Stimulated activated CD4-positive, alpha-beta T cell treated with anti-CD3 and anti-CD28 coated beads, Interleukin-2, amount 100 ng/mL, for 48 hours (primary cell): ENCODE measurements at regions not wholly inside any gene's neighbourhood (a gene's known extent, or its start where the extent isn't known, plus 50 kb on each side); places are given as distances from the start of the nearest gene placed in this dataset.

ENCODE experiments used
- DNase-seq, 2 donors: peaks; one replicate each; pipeline ENCODE4 v3.0.0-alpha.2; 2020

GRCh38 chr9:109886041-109886440 is 106.0 kb downstream of the PALM2AKAP2 start:
- DNase-seq = no peak

- no peak for DNase-seq
Measured at GRCh38 chr9:109886617-109887016, 106.6 kb downstream of the PALM2AKAP2 start.

- DNase-seq = no peak
Measured at GRCh38 chr9:109887079-109887478, 107.1 kb downstream of the PALM2AKAP2 start.

- DNase-seq = no peak
Measured at GRCh38 chr9:109888695-109889094, 108.7 kb downstream of the PALM2AKAP2 start.

- no peak for DNase-seq
Measured at GRCh38 chr9:109889456-109889855, 109.5 kb downstream of the PALM2AKAP2 start.

GRCh38 chr9:109893241-109893640 is 113.2 kb downstream of the PALM2AKAP2 start:
- DNase-seq = no peak

GRCh38 chr9:109894473-109894872 is 114.5 kb downstream of the PALM2AKAP2 start:
- no peak for DNase-seq

- peak; percentile 43 to 48 for DNase-seq
Measured at GRCh38 chr9:109894921-109895758, 115.1 kb downstream of the PALM2AKAP2 start.

- no peak for DNase-seq
Measured at GRCh38 chr9:109901201-109901600, 121.2 kb downstream of the PALM2AKAP2 start.

GRCh38 chr9:109903515-109904138 is 123.6 kb downstream of the PALM2AKAP2 start:
- DNase-seq = peak; percentile 50

- DNase-seq = no peak
Measured at GRCh38 chr9:109904666-109905065, 124.7 kb downstream of the PALM2AKAP2 start.

GRCh38 chr9:109905472-109905871 is 125.5 kb downstream of the PALM2AKAP2 start:
- DNase-seq = no peak

GRCh38 chr9:109906766-109907382 is 126.9 kb downstream of the PALM2AKAP2 start:
- no peak for DNase-seq

- DNase-seq = no peak
Measured at GRCh38 chr9:109907400-109907799, 127.4 kb downstream of the PALM2AKAP2 start.

- DNase-seq = no peak
Measured at GRCh38 chr9:109907810-109908458, 127.9 kb downstream of the PALM2AKAP2 start.

- DNase-seq = no peak
Measured at GRCh38 chr9:109908459-109909390, 128.7 kb downstream of the PALM2AKAP2 start.

GRCh38 chr9:109910671-109911518 is 130.9 kb downstream of the PALM2AKAP2 start:
- DNase-seq = no peak

GRCh38 chr9:109912082-109912582 is 132.1 kb downstream of the PALM2AKAP2 start:
- DNase-seq = no peak

GRCh38 chr9:109912726-109913460 is 132.9 kb downstream of the PALM2AKAP2 start:
- DNase-seq = no peak

- DNase-seq = no peak
Measured at GRCh38 chr9:109913461-109913810, 133.4 kb downstream of the PALM2AKAP2 start.
